Stomach (tissue), 8 donors: ENCODE measurements at regions not wholly inside any gene's neighbourhood (a gene's known extent, or its start where the extent isn't known, plus 50 kb on each side); places are given as distances from the start of the nearest gene placed in this dataset.

Source experiments
- DNase-seq, 2 donors: peaks; one replicate each; pipeline versions ENCODE4 v3.0.0 to v3.0.0-alpha.2; 2013 to 2019
- H3K27ac ChIP-seq, 5 donors: fragments of 200-600 bp in 4 of 5; sonication (generic) in 4 of 5; one replicate each; pipeline ENCODE4 v1.5.1; 2013 to 2019; ENCODE audit warnings: mild to moderate bottlenecking in 1 of 5, moderate library complexity in 1 of 5
- H3K27me3 ChIP-seq, 3 donors: fragments of 200-600 bp; sonication (generic); one replicate each; pipeline ENCODE4 v1.5.1; 2017 to 2019; ENCODE audit warnings: mixed run types in 1 of 3
- H3K36me3 ChIP-seq, 4 donors: fragments of 200-600 bp; sonication (generic); 1 replicate in 3 of 4; 2 replicates in 1 of 4; pipeline ENCODE4 v1.5.1; 2016 to 2019
- H3K4me1 ChIP-seq, 4 donors: fragments of 200-600 bp; sonication (generic); one replicate each; pipeline ENCODE4 v1.5.1; 2016 to 2019
- H3K4me3 ChIP-seq, 4 donors: fragments of 200-600 bp; sonication (generic) in 3 of 4; one replicate each; pipeline ENCODE4 v1.5.1; 2016 to 2019; ENCODE audit warnings: mild to moderate bottlenecking in 1 of 4
- H3K9me3 ChIP-seq, 4 donors: fragments of 200-600 bp; sonication (generic); one replicate each; pipeline ENCODE4 v1.5.1; 2016 to 2019
- CTCF ChIP-seq, 7 experiments: fragments of 450-650 bp in 4 of 7; fragments of 200-600 bp in 3 of 7; sonication (generic) in 3 of 7; IDR thresholded peaks; one replicate each; pipeline ENCODE4 v1.5.1; 2016 to 2019; ENCODE audit warnings: antibody characterized with exemption in 7 of 7, control low read depth in 2 of 7, mild to moderate bottlenecking in 1 of 7
- EP300 ChIP-seq: sonication (generic); formaldehyde crosslinking; IDR thresholded peaks from one replicate; pipeline ENCODE4 v1.6.1; 2017; ENCODE audit warnings: antibody characterized with exemption
- POLR2A ChIP-seq, 4 donors: fragments of 450-650 bp; IDR thresholded peaks; one replicate each; pipeline ENCODE4 v1.6.1; 2016; ENCODE audit warnings: antibody characterized with exemption in 4 of 4, control low read depth in 2 of 4, mild to moderate bottlenecking in 1 of 4, moderate library complexity in 1 of 4
- POLR2AphosphoS5 ChIP-seq, 3 donors: sonication (generic); formaldehyde crosslinking; IDR thresholded peaks; one replicate each; pipeline ENCODE4 v1.6.1; 2016; ENCODE audit warnings: antibody characterized with exemption in 3 of 3
- WGBS, 5 donors: extraction: QIAGEN DNeasy Blood & Tissue Kit in 3 of 5; methylation state at CpG; one replicate each; pipeline versions ENCODE4 v1.1.5 to v1.1.7; 2013 to 2018; 5-methylcytosine and 5-hydroxymethylcytosine counted together
- intact Hi-C: fragments of 100-400 bp; cut with DNase I; formaldehyde crosslinking; loops from one replicate; pipeline ENCODE4 v1.15.1; 2023; ENCODE audit warnings: low total_unique reads
- donor health status: healthy with polysubstance abuse.
- donor health status: Bipolar disorder and iron deficiency.
- donor health status: healthy.

GRCh38 chr5:87649455-87649854, 236.7 kb upstream of the CCNH start:
- no peaks in the 10 kb centered on the region for H3K4me1 ChIP-seq
- no peak for TF ChIP-seq POLR2A (IDR thresholded peaks at IDR 0.05)
- no peak for TF ChIP-seq EP300
- TF ChIP-seq CTCF (IDR thresholded peaks at IDR 0.05) = no peak
- no peak for TF ChIP-seq POLR2AphosphoS5 (IDR thresholded peaks at IDR 0.05)
- H3K27me3 ChIP-seq = no peaks in the 10 kb centered on the region
- no peak overlapping the region for H3K4me3 ChIP-seq
- no peaks in the 10 kb centered on the region for H3K9me3 ChIP-seq
- WGBS, 5 donors = 64 to 72% (median 67%) methylated on average over 4 of the region's 4 CpGs
- no peak for DNase-seq
- H3K27ac ChIP-seq = no peak overlapping the region
- intact Hi-C loops = no loop called here
- no peaks in the 10 kb centered on the region for H3K36me3 ChIP-seq

- intact Hi-C loops = no loop called here
- H3K27me3 ChIP-seq = no peaks in the 10 kb centered on the region
- 68 to 80% (median 75%) methylated on average over 3 of the region's 3 CpGs for WGBS, 5 donors
- no peaks in the 10 kb centered on the region for H3K4me1 ChIP-seq
- H3K27ac ChIP-seq = no peak overlapping the region
- H3K36me3 ChIP-seq = no peaks in the 10 kb centered on the region
- H3K9me3 ChIP-seq = no peaks in the 10 kb centered on the region
- H3K4me3 ChIP-seq = no peak overlapping the region
- DNase-seq = no peak
- TF ChIP-seq POLR2A (IDR thresholded peaks at IDR 0.05) (no peak), CTCF (IDR thresholded peaks at IDR 0.05) (no peak), EP300 (no peak), POLR2AphosphoS5 (IDR thresholded peaks at IDR 0.05) (no peak)
These were observed 232.5 kb upstream of the CCNH start for GRCh38 chr5:87645224-87645623.

GRCh38 chr5:87640902-87641301, 228.2 kb upstream of the CCNH start:
- no peak overlapping the region for H3K27ac ChIP-seq
- no peaks in the 10 kb centered on the region for H3K36me3 ChIP-seq
- DNase-seq = no peak
- TF ChIP-seq POLR2A (IDR thresholded peaks at IDR 0.05) (no peak), EP300 (no peak), CTCF (IDR thresholded peaks at IDR 0.05) (no peak), POLR2AphosphoS5 (IDR thresholded peaks at IDR 0.05) (no peak)
- H3K4me1 ChIP-seq = no peaks in the 10 kb centered on the region
- H3K4me3 ChIP-seq = no peak overlapping the region
- no peaks in the 10 kb centered on the region for H3K27me3 ChIP-seq
- H3K9me3 ChIP-seq = no peaks in the 10 kb centered on the region
- intact Hi-C loops = no loop called here

GRCh38 chr5:87627363-87627762, 214.6 kb upstream of the CCNH start:
- H3K4me1 ChIP-seq = no peaks in the 10 kb centered on the region
- TF ChIP-seq POLR2AphosphoS5 (IDR thresholded peaks at IDR 0.05) = no peak
- TF ChIP-seq CTCF (IDR thresholded peaks at IDR 0.05) = no peak
- no peak for TF ChIP-seq POLR2A (IDR thresholded peaks at IDR 0.05)
- TF ChIP-seq EP300 = no peak
- no peaks in the 10 kb centered on the region for H3K27me3 ChIP-seq
- no peaks in the 10 kb centered on the region for H3K36me3 ChIP-seq
- DNase-seq = no peak
- H3K4me3 ChIP-seq = no peak overlapping the region
- H3K9me3 ChIP-seq = no peaks in the 10 kb centered on the region
- 78 to 84% (median 80%) methylated on average over 1 of the region's 1 CpG for WGBS, 5 donors
- intact Hi-C loops = no loop called here
- no peak overlapping the region for H3K27ac ChIP-seq

GRCh38 chr5:87608385-87608784, 195.7 kb upstream of the CCNH start:
- no peaks in the 10 kb centered on the region for H3K4me1 ChIP-seq
- H3K4me3 ChIP-seq = no peak overlapping the region
- H3K27ac ChIP-seq = no peak overlapping the region
- 13 to 31% (median 15%) methylated on average over 1 of the region's 1 CpG for WGBS, 5 donors
- no peaks in the 10 kb centered on the region for H3K9me3 ChIP-seq
- no peak for DNase-seq
- H3K36me3 ChIP-seq = no peaks in the 10 kb centered on the region
- TF ChIP-seq EP300 (no peak), POLR2A (IDR thresholded peaks at IDR 0.05) (no peak), POLR2AphosphoS5 (IDR thresholded peaks at IDR 0.05) (no peak), CTCF (IDR thresholded peaks at IDR 0.05) (no peak)
- no peaks in the 10 kb centered on the region for H3K27me3 ChIP-seq
- intact Hi-C loops = no loop called here
